ENCODE measurements at regions not wholly inside any gene's neighbourhood (a gene's known extent, or its start where the extent isn't known, plus 50 kb on each side); places are given as distances from the start of the nearest gene placed in this dataset.

GRCh38 chr18:29146068-29146467 lies 969.1 kb upstream of the CDH2 start:
- Histone ChIP-seq H3K27me3 (ENCODE audit: control insufficient read depth, insufficient read depth, low read length) (no peaks in the 10 kb centered on the region), H3K4me3 (ENCODE audit: low read depth, low read length) (no peak overlapping the region), H3K4me1 (ENCODE audit: control insufficient read depth, insufficient read depth, low read length, poor library complexity, severe bottlenecking) (no peaks in the 10 kb centered on the region), H3K9me3 (ENCODE audit: control insufficient read depth in 2 of 2, low read length in 2 of 2) (peaks cover 6% of the 10 kb centered on the region in 2 experiments), H3K36me3 (ENCODE audit: control insufficient read depth, insufficient read depth, low read length) (no peaks in the 10 kb centered on the region), H3K27ac (ENCODE audit: insufficient read depth, low read length, poor library complexity, severe bottlenecking) (no peak overlapping the region)
- peaks cover 0 to 29% (median 8%) of the 10 kb centered on the region in 7 donors for H3K9me3 Mint-ChIP-seq
- H3K27me3 Mint-ChIP-seq, result no peaks in the 10 kb centered on the region
- H3K4me1 Mint-ChIP-seq, result no peaks in the 10 kb centered on the region
- DNase-seq (no peak), ATAC-seq (ENCODE audit: low read depth in 2 of 2) (no peak)
- H3K36me3 Mint-ChIP-seq, result no peaks in the 10 kb centered on the region
- H3K4me3 Mint-ChIP-seq, result no peak overlapping the region
- H3K27ac Mint-ChIP-seq, result no peak overlapping the region

GRCh38 chr18:29140590-29140989 lies 963.7 kb upstream of the CDH2 start:
- H3K4me1 Mint-ChIP-seq, result no peaks in the 10 kb centered on the region
- H3K4me1 ChIP-seq (ENCODE audit: control insufficient read depth, insufficient read depth, low read length, poor library complexity, severe bottlenecking), result no peaks in the 10 kb centered on the region
- no peak overlapping the region for H3K27ac ChIP-seq (ENCODE audit: insufficient read depth, low read length, poor library complexity, severe bottlenecking)
- no peak overlapping the region for H3K4me3 Mint-ChIP-seq
- no peak for DNase-seq
- no peaks in the 10 kb centered on the region for H3K27me3 Mint-ChIP-seq
- peaks cover 2 to 12% of the 10 kb centered on the region in 2 experiments for H3K9me3 ChIP-seq (ENCODE audit: control insufficient read depth in 2 of 2, low read length in 2 of 2)
- H3K36me3 ChIP-seq (ENCODE audit: control insufficient read depth, insufficient read depth, low read length), result no peaks in the 10 kb centered on the region
- H3K27ac Mint-ChIP-seq, result no peak overlapping the region
- no peaks in the 10 kb centered on the region for H3K27me3 ChIP-seq (ENCODE audit: control insufficient read depth, insufficient read depth, low read length)
- no peak for ATAC-seq (ENCODE audit: low read depth in 2 of 2)
- H3K36me3 Mint-ChIP-seq, result no peaks in the 10 kb centered on the region
- no peak overlapping the region for H3K4me3 ChIP-seq (ENCODE audit: low read depth, low read length)
- H3K9me3 Mint-ChIP-seq, result peaks cover 3 to 21% (median 6%) of the 10 kb centered on the region in 7 donors

- no peaks in the 10 kb centered on the region for H3K27me3 Mint-ChIP-seq
- no peak overlapping the region for H3K4me3 ChIP-seq (ENCODE audit: low read depth, low read length)
- H3K4me1 Mint-ChIP-seq, result no peaks in the 10 kb centered on the region
- no peak overlapping the region for H3K27ac ChIP-seq (ENCODE audit: insufficient read depth, low read length, poor library complexity, severe bottlenecking)
- no peak overlapping the region for H3K27ac Mint-ChIP-seq
- H3K36me3 ChIP-seq (ENCODE audit: control insufficient read depth, insufficient read depth, low read length), result no peaks in the 10 kb centered on the region
- H3K4me1 ChIP-seq (ENCODE audit: control insufficient read depth, insufficient read depth, low read length, poor library complexity, severe bottlenecking), result no peaks in the 10 kb centered on the region
- H3K9me3 ChIP-seq (ENCODE audit: control insufficient read depth in 2 of 2, low read length in 2 of 2), result peaks cover 4 to 16% of the 10 kb centered on the region in 2 experiments
- no peaks in the 10 kb centered on the region for H3K27me3 ChIP-seq (ENCODE audit: control insufficient read depth, insufficient read depth, low read length)
- H3K36me3 Mint-ChIP-seq, result no peaks in the 10 kb centered on the region
- ATAC-seq (ENCODE audit: low read depth in 2 of 2), result no peak
- no peak overlapping the region for H3K4me3 Mint-ChIP-seq
- peaks cover 5 to 18% (median 6%) of the 10 kb centered on the region in 7 donors for H3K9me3 Mint-ChIP-seq
- DNase-seq, result no peak
These were observed 961.0 kb upstream of the CDH2 start for GRCh38 chr18:29137773-29138495.

GRCh38 chr18:29123706-29124530 lies 947.0 kb upstream of the CDH2 start:
- no peak overlapping the region for H3K4me3 Mint-ChIP-seq
- Histone ChIP-seq H3K9me3 (ENCODE audit: control insufficient read depth in 2 of 2, low read length in 2 of 2) (peaks cover 6 to 8% of the 10 kb centered on the region in 2 experiments), H3K4me3 (ENCODE audit: low read depth, low read length) (no peak overlapping the region), H3K27ac (ENCODE audit: insufficient read depth, low read length, poor library complexity, severe bottlenecking) (no peak overlapping the region), H3K4me1 (ENCODE audit: control insufficient read depth, insufficient read depth, low read length, poor library complexity, severe bottlenecking) (no peaks in the 10 kb centered on the region), H3K27me3 (ENCODE audit: control insufficient read depth, insufficient read depth, low read length) (no peaks in the 10 kb centered on the region), H3K36me3 (ENCODE audit: control insufficient read depth, insufficient read depth, low read length) (no peaks in the 10 kb centered on the region)
- no peak for ATAC-seq (ENCODE audit: low read depth in 2 of 2)
- DNase-seq, result no peak
- H3K4me1 Mint-ChIP-seq, result no peaks in the 10 kb centered on the region
- H3K27me3 Mint-ChIP-seq, result no peaks in the 10 kb centered on the region
- peaks cover 0 to 23% (median 8%) of the 10 kb centered on the region in 7 donors for H3K9me3 Mint-ChIP-seq
- no peak overlapping the region for H3K27ac Mint-ChIP-seq
- H3K36me3 Mint-ChIP-seq, result no peaks in the 10 kb centered on the region

GRCh38 chr18:29104671-29105070 lies 927.7 kb upstream of the CDH2 start:
- Histone ChIP-seq H3K4me1 (ENCODE audit: control insufficient read depth, insufficient read depth, low read length, poor library complexity, severe bottlenecking) (no peaks in the 10 kb centered on the region), H3K36me3 (ENCODE audit: control insufficient read depth, insufficient read depth, low read length) (no peaks in the 10 kb centered on the region), H3K9me3 (ENCODE audit: control insufficient read depth in 2 of 2, low read length in 2 of 2) (peaks cover 0 to 6% of the 10 kb centered on the region in 2 experiments), H3K27me3 (ENCODE audit: control insufficient read depth, insufficient read depth, low read length) (no peaks in the 10 kb centered on the region), H3K27ac (ENCODE audit: insufficient read depth, low read length, poor library complexity, severe bottlenecking) (no peak overlapping the region), H3K4me3 (ENCODE audit: low read depth, low read length) (no peak overlapping the region)
- peaks cover 4 to 37% (median 14%) of the 10 kb centered on the region in 7 donors for H3K9me3 Mint-ChIP-seq
- H3K4me3 Mint-ChIP-seq, result no peak overlapping the region
- H3K4me1 Mint-ChIP-seq, result no peaks in the 10 kb centered on the region
- ATAC-seq (ENCODE audit: low read depth in 2 of 2), result no peak
- no peaks in the 10 kb centered on the region for H3K36me3 Mint-ChIP-seq
- H3K27me3 Mint-ChIP-seq, result no peaks in the 10 kb centered on the region
- DNase-seq, result no peak
- no peak overlapping the region for H3K27ac Mint-ChIP-seq

DNA sequence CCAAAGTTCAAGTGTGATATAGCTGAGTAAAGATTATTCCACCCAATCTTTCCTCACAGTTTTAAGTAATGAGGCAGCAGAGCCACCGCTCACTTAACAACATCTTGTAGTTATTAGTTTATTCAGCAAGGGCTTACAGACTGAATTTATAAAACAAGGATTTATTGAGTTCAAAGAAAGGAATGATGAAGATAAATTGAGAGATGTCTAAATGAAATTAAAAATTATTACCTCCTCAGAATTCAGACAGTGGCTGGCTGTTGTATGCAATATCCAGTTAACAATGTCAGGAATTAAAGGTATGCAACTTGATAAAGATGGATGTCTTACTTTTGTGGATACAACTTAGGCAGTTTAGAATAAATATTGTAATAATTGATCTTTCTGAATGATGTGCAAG lies 927.3 kb upstream of the CDH2 start:
- peaks cover 3 to 37% (median 16%) of the 10 kb centered on the region in 7 donors for H3K9me3 Mint-ChIP-seq
- ATAC-seq (ENCODE audit: low read depth in 2 of 2) (no peak), DNase-seq (no peak)
- H3K4me1 Mint-ChIP-seq, result no peaks in the 10 kb centered on the region
- no peaks in the 10 kb centered on the region for H3K36me3 ChIP-seq (ENCODE audit: control insufficient read depth, insufficient read depth, low read length)
- no peak overlapping the region for H3K4me3 Mint-ChIP-seq
- H3K36me3 Mint-ChIP-seq, result no peaks in the 10 kb centered on the region
- no peak overlapping the region for H3K27ac Mint-ChIP-seq
- H3K27me3 Mint-ChIP-seq, result no peaks in the 10 kb centered on the region
- no peaks in the 10 kb centered on the region for H3K27me3 ChIP-seq (ENCODE audit: control insufficient read depth, insufficient read depth, low read length)
- H3K27ac ChIP-seq (ENCODE audit: insufficient read depth, low read length, poor library complexity, severe bottlenecking), result no peak overlapping the region
- H3K4me1 ChIP-seq (ENCODE audit: control insufficient read depth, insufficient read depth, low read length, poor library complexity, severe bottlenecking), result no peaks in the 10 kb centered on the region
- H3K4me3 ChIP-seq (ENCODE audit: low read depth, low read length), result no peak overlapping the region
- peaks cover 0 to 4% of the 10 kb centered on the region in 2 experiments for H3K9me3 ChIP-seq (ENCODE audit: control insufficient read depth in 2 of 2, low read length in 2 of 2)

- no peak overlapping the region for H3K27ac Mint-ChIP-seq
- no peak overlapping the region for H3K27ac ChIP-seq (ENCODE audit: insufficient read depth, low read length, poor library complexity, severe bottlenecking)
These were observed 919.3 kb upstream of the CDH2 start for GRCh38 chr18:29096079-29096770.

More at GRCh38 chr18:29096079-29096770, 919.3 kb upstream of the CDH2 start:
- Histone ChIP-seq H3K36me3 (ENCODE audit: control insufficient read depth, insufficient read depth, low read length) (no peaks in the 10 kb centered on the region), H3K4me3 (ENCODE audit: low read depth, low read length) (no peak overlapping the region), H3K27me3 (ENCODE audit: control insufficient read depth, insufficient read depth, low read length) (no peaks in the 10 kb centered on the region), H3K4me1 (ENCODE audit: control insufficient read depth, insufficient read depth, low read length, poor library complexity, severe bottlenecking) (no peaks in the 10 kb centered on the region), H3K9me3 (ENCODE audit: control insufficient read depth in 2 of 2, low read length in 2 of 2) (peaks cover 0 to 14% of the 10 kb centered on the region in 2 experiments)
- Mint-ChIP-seq H3K4me3 (no peak overlapping the region), H3K4me1 (no peaks in the 10 kb centered on the region), H3K27me3 (no peaks in the 10 kb centered on the region), H3K9me3 (peaks cover 0 to 22% (median 7%) of the 10 kb centered on the region in 7 donors), H3K36me3 (no peaks in the 10 kb centered on the region)
- ATAC-seq (ENCODE audit: low read depth in 2 of 2) (no peak), DNase-seq (no peak)

Measured in CD4-positive, CD25-positive, alpha-beta regulatory T cell (primary cell).